ENCODE measurements at regions not wholly inside any gene's neighbourhood (a gene's known extent, or its start where the extent isn't known, plus 50 kb on each side); places are given as distances from the start of the nearest gene placed in this dataset.

- H3K9me3 Mint-ChIP-seq = peaks cover 3% of the 10 kb centered on the region
- no peaks in the 10 kb centered on the region for H3K4me1 Mint-ChIP-seq (ENCODE audit: low read depth)
- no peaks in the 10 kb centered on the region for H3K27me3 Mint-ChIP-seq
- H3K27ac Mint-ChIP-seq = no peak overlapping the region
- no peaks in the 10 kb centered on the region for H3K36me3 Mint-ChIP-seq (ENCODE audit: low read depth)
- no peak overlapping the region for H3K4me3 Mint-ChIP-seq
These were observed 501.8 kb downstream of the ANKRD50 start for GRCh38 chr4:124210746-124211145.

- Mint-ChIP-seq H3K4me3 (no peak overlapping the region), H3K36me3 (ENCODE audit: low read depth) (no peaks in the 10 kb centered on the region), H3K27me3 (no peaks in the 10 kb centered on the region), H3K27ac (no peak overlapping the region), H3K9me3 (no peaks in the 10 kb centered on the region), H3K4me1 (ENCODE audit: low read depth) (no peaks in the 10 kb centered on the region)
These were observed 499.5 kb downstream of the ANKRD50 start for GRCh38 chr4:124212815-124213630.

- H3K36me3 Mint-ChIP-seq (ENCODE audit: low read depth) = no peaks in the 10 kb centered on the region
- H3K4me1 Mint-ChIP-seq (ENCODE audit: low read depth) = no peaks in the 10 kb centered on the region
- no peaks in the 10 kb centered on the region for H3K27me3 Mint-ChIP-seq
- H3K4me3 Mint-ChIP-seq = no peak overlapping the region
- H3K27ac Mint-ChIP-seq = no peak overlapping the region
- H3K9me3 Mint-ChIP-seq = no peaks in the 10 kb centered on the region
These were observed 493.1 kb downstream of the ANKRD50 start for GRCh38 chr4:124219389-124219788.

GRCh38 chr4:124224256-124224655, 488.3 kb downstream of the ANKRD50 start:
- H3K4me1 Mint-ChIP-seq (ENCODE audit: low read depth) = no peaks in the 10 kb centered on the region
- no peaks in the 10 kb centered on the region for H3K27me3 Mint-ChIP-seq

GRCh38 chr4:124227981-124228380, 484.6 kb downstream of the ANKRD50 start:
- H3K27ac Mint-ChIP-seq = no peak overlapping the region
- H3K4me3 Mint-ChIP-seq = no peak overlapping the region
- no peaks in the 10 kb centered on the region for H3K27me3 Mint-ChIP-seq
- H3K36me3 Mint-ChIP-seq (ENCODE audit: low read depth) = no peaks in the 10 kb centered on the region
- H3K9me3 Mint-ChIP-seq = peaks cover 16% of the 10 kb centered on the region
- H3K4me1 Mint-ChIP-seq (ENCODE audit: low read depth) = no peaks in the 10 kb centered on the region

More at GRCh38 chr4:124224256-124224655, 488.3 kb downstream of the ANKRD50 start:
- Mint-ChIP-seq H3K9me3 (peaks cover 9% of the 10 kb centered on the region), H3K36me3 (ENCODE audit: low read depth) (no peaks in the 10 kb centered on the region), H3K4me3 (no peak overlapping the region), H3K27ac (no peak overlapping the region)

GRCh38 chr4:124230268-124230667, 482.3 kb downstream of the ANKRD50 start:
- Mint-ChIP-seq H3K4me3 (no peak overlapping the region), H3K27me3 (no peaks in the 10 kb centered on the region), H3K36me3 (ENCODE audit: low read depth) (no peaks in the 10 kb centered on the region), H3K9me3 (peaks cover 12% of the 10 kb centered on the region), H3K4me1 (ENCODE audit: low read depth) (no peaks in the 10 kb centered on the region), H3K27ac (no peak overlapping the region)

- Mint-ChIP-seq H3K4me3 (no peak overlapping the region), H3K27me3 (no peaks in the 10 kb centered on the region), H3K4me1 (ENCODE audit: low read depth) (no peaks in the 10 kb centered on the region), H3K27ac (no peak overlapping the region), H3K36me3 (ENCODE audit: low read depth) (no peaks in the 10 kb centered on the region), H3K9me3 (peaks cover 5% of the 10 kb centered on the region)
These were observed 477.8 kb downstream of the ANKRD50 start for GRCh38 chr4:124234771-124235170.

- no peak overlapping the region for H3K27ac Mint-ChIP-seq
- H3K4me3 Mint-ChIP-seq = no peak overlapping the region
- no peaks in the 10 kb centered on the region for H3K36me3 Mint-ChIP-seq (ENCODE audit: low read depth)
- H3K9me3 Mint-ChIP-seq = peaks cover 5% of the 10 kb centered on the region
- no peaks in the 10 kb centered on the region for H3K4me1 Mint-ChIP-seq (ENCODE audit: low read depth)
- H3K27me3 Mint-ChIP-seq = no peaks in the 10 kb centered on the region
These were observed 468.7 kb downstream of the ANKRD50 start for GRCh38 chr4:124243671-124244366.

GRCh38 chr4:124253080-124253479, 459.5 kb downstream of the ANKRD50 start:
- H3K4me3 Mint-ChIP-seq = no peak overlapping the region
- H3K27ac Mint-ChIP-seq = no peak overlapping the region
- H3K36me3 Mint-ChIP-seq (ENCODE audit: low read depth) = no peaks in the 10 kb centered on the region
- peaks cover 5% of the 10 kb centered on the region for H3K27me3 Mint-ChIP-seq
- no peaks in the 10 kb centered on the region for H3K4me1 Mint-ChIP-seq (ENCODE audit: low read depth)
- no peaks in the 10 kb centered on the region for H3K9me3 Mint-ChIP-seq

- no peaks in the 10 kb centered on the region for H3K36me3 Mint-ChIP-seq (ENCODE audit: low read depth)
- H3K4me1 Mint-ChIP-seq (ENCODE audit: low read depth) = no peaks in the 10 kb centered on the region
- H3K4me3 Mint-ChIP-seq = no peak overlapping the region
- no peak overlapping the region for H3K27ac Mint-ChIP-seq
- no peaks in the 10 kb centered on the region for H3K9me3 Mint-ChIP-seq
- H3K27me3 Mint-ChIP-seq = no peaks in the 10 kb centered on the region
These were observed 450.0 kb downstream of the ANKRD50 start for GRCh38 chr4:124262211-124263179.

GRCh38 chr4:124265701-124266100, 446.8 kb downstream of the ANKRD50 start:
- no peaks in the 10 kb centered on the region for H3K9me3 Mint-ChIP-seq
- H3K27me3 Mint-ChIP-seq = no peaks in the 10 kb centered on the region

GRCh38 chr4:124266721-124267120, 445.8 kb downstream of the ANKRD50 start:
- H3K27ac Mint-ChIP-seq = no peak overlapping the region
- H3K4me1 Mint-ChIP-seq (ENCODE audit: low read depth) = no peaks in the 10 kb centered on the region
- H3K9me3 Mint-ChIP-seq = no peaks in the 10 kb centered on the region
- H3K27me3 Mint-ChIP-seq = no peaks in the 10 kb centered on the region
- H3K4me3 Mint-ChIP-seq = no peak overlapping the region
- no peaks in the 10 kb centered on the region for H3K36me3 Mint-ChIP-seq (ENCODE audit: low read depth)

More at GRCh38 chr4:124265701-124266100, 446.8 kb downstream of the ANKRD50 start:
- H3K36me3 Mint-ChIP-seq (ENCODE audit: low read depth) = no peaks in the 10 kb centered on the region
- H3K4me3 Mint-ChIP-seq = no peak overlapping the region
- no peak overlapping the region for H3K27ac Mint-ChIP-seq
- no peaks in the 10 kb centered on the region for H3K4me1 Mint-ChIP-seq (ENCODE audit: low read depth)

- Mint-ChIP-seq H3K4me1 (ENCODE audit: low read depth) (no peaks in the 10 kb centered on the region), H3K27me3 (peaks cover 6% of the 10 kb centered on the region)
These were observed 436.1 kb downstream of the ANKRD50 start for GRCh38 chr4:124276461-124276860.

GRCh38 chr4:124277691-124278090, 434.8 kb downstream of the ANKRD50 start:
- Mint-ChIP-seq H3K9me3 (no peaks in the 10 kb centered on the region), H3K27ac (no peak overlapping the region), H3K4me3 (no peak overlapping the region), H3K27me3 (peaks cover 6% of the 10 kb centered on the region), H3K4me1 (ENCODE audit: low read depth) (no peaks in the 10 kb centered on the region), H3K36me3 (ENCODE audit: low read depth) (no peaks in the 10 kb centered on the region)

More at GRCh38 chr4:124276461-124276860, 436.1 kb downstream of the ANKRD50 start:
- H3K27ac Mint-ChIP-seq = no peak overlapping the region
- no peaks in the 10 kb centered on the region for H3K9me3 Mint-ChIP-seq
- H3K36me3 Mint-ChIP-seq (ENCODE audit: low read depth) = no peaks in the 10 kb centered on the region
- H3K4me3 Mint-ChIP-seq = no peak overlapping the region

All from stimulated activated naive CD8-positive, alpha-beta T cell treated with anti-CD3 and anti-CD28 coated beads, Interleukin-15, Interleukin-2, amounts not matched to agents 100 ng/mL and 50 ng/mL, for 24 hours (primary cell).